OCI-LY1 (cell line): ENCODE measurements at regions not wholly inside any gene's neighbourhood (a gene's known extent, or its start where the extent isn't known, plus 50 kb on each side); places are given as distances from the start of the nearest gene placed in this dataset.

Experiments
- EZH2 ChIP-seq: fragments of 200-600 bp; sonication (generic), shearing (Covaris generic); IDR thresholded peaks from 2 replicates; pipeline ENCODE4 v1.8.0; 2017; ENCODE audit warnings: borderline replicate concordance, mixed run types, mild to moderate bottlenecking, antibody characterized with exemption, low read length, moderate library complexity, mixed read lengths
- TF ChIP-seq, protein P1 (sequence below): fragments of 200-600 bp; sonication (generic), shearing (Covaris generic); IDR thresholded peaks from 2 replicates; pipeline ENCODE4 v1.5.1; 2017; ENCODE audit warnings: mild to moderate bottlenecking, antibody characterized with exemption, low read length, moderate library complexity, mixed read lengths

DNA sequence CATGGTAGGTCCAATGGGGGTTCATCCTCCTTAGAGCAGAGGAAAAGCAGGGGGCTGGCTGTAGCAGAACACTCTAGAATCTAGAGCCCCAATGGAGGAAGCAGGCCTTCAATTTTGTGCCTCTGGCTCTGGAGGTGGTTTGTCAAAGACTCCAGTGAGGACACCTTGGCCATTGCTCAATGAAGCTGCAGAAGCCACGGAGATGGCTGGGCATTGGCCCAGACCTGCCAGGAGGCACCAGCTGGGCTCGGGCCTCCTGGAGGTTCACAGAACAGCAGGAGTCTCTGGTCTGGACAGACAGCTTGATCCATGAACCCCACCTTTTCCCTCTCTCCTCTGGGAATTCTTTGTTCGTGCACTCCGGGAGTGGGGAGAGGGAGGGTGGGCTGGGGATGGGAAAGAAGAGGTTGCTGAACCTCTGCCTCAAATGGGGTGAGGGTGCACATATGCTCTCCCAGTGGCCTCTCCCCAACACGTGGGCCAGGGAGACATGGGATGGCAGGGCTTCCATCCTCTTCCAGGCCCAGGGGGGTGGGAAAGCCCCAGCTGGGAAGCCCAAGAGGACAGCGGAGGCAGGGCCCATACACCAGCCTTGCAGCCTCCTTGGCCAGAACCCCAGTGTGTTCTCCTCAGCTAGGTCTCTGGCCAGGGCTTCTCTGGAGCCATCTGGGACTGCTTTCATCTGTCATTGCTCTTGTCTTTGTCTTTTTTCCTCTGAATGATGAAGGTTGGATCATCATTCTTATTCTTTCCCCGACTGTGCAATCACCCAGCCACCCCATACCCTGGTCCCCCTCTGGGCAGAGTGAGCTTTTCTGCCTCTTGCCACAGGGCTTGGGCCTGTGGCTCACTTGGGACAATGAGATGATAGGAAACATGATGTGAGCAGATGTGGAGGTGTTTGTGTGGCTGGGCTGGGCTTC, 1019.4 kb downstream of the BRD1 start:
- TF ChIP-seq, protein P1, sequence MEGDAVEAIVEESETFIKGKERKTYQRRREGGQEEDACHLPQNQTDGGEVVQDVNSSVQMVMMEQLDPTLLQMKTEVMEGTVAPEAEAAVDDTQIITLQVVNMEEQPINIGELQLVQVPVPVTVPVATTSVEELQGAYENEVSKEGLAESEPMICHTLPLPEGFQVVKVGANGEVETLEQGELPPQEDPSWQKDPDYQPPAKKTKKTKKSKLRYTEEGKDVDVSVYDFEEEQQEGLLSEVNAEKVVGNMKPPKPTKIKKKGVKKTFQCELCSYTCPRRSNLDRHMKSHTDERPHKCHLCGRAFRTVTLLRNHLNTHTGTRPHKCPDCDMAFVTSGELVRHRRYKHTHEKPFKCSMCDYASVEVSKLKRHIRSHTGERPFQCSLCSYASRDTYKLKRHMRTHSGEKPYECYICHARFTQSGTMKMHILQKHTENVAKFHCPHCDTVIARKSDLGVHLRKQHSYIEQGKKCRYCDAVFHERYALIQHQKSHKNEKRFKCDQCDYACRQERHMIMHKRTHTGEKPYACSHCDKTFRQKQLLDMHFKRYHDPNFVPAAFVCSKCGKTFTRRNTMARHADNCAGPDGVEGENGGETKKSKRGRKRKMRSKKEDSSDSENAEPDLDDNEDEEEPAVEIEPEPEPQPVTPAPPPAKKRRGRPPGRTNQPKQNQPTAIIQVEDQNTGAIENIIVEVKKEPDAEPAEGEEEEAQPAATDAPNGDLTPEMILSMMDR = no peak
- no peak for TF ChIP-seq EZH2
